ENCODE measurements at regions not wholly inside any gene's neighbourhood (a gene's known extent, or its start where the extent isn't known, plus 50 kb on each side); places are given as distances from the start of the nearest gene placed in this dataset.
"Not testable (repeated sequence)": the region's sequence is repeated elsewhere in the genome, so short reads cannot be mapped to it uniquely, and the experiment has no call there.

DNA sequence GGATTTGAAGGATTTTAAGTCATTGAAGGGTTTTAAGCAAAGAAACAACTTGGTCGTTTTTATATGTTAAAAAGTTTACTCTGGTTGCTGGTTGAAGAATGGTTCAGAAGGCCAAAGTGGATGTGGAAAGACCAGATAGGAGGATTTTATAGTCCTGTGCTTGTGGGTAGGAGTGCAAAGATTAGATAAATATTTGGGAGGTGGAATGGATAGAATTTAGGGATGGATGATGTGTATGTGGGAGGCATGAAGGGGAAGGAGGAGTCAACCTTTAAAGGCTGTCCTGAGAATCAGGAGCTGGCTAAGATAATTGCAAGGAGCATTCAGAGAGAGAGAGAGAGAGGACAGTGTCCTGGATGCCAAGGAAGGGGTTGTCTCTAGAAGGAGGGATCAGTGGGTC lies 190.1 kb upstream of the SPRED2 start:
- no peaks in the 10 kb centered on the region for H3K4me1 ChIP-seq (replicated peaks)
- H3K36me3 ChIP-seq = no peaks in the 10 kb centered on the region
- DNase-seq (ENCODE audit: low read depth in 1 of 2, low spot score in 2 of 2) = no peak
- H3K27ac ChIP-seq = no peak overlapping the region
- no peaks in the 10 kb centered on the region; the same call in 1 of the 2 replicates for H3K9me3 ChIP-seq (replicated peaks)
- no peaks in the 10 kb centered on the region; the same call in 1 of the 2 replicates for H3K27me3 ChIP-seq (replicated peaks)
- H3K4me3 ChIP-seq = no peak overlapping the region

DNA sequence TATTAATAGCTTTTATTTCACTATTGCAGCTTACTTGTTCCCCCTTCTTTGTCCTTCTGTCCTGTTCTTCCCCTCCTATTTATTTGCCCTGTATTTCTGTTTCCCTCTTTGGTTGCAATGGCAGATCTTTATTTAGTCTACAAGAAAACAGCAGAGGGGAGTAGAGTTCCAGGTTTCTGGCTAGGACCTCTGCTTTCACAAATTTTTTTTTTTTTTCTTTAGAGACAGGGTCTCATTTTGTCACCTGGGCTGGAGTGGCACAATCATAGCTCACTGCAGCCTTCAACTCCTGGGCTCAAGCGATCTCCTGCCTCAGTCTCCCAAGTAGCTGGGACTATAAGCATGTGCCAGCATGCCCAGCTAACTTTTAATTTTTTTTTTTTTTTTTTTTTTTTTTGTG lies 188.1 kb upstream of the SPRED2 start:
- H3K4me3 ChIP-seq = no peak overlapping the region
- H3K4me1 ChIP-seq (replicated peaks) = no peaks in the 10 kb centered on the region
- H3K36me3 ChIP-seq = no peaks in the 10 kb centered on the region
- no peaks in the 10 kb centered on the region; the same call in 1 of the 2 replicates for H3K9me3 ChIP-seq (replicated peaks)
- H3K27me3 ChIP-seq (replicated peaks) = no peaks in the 10 kb centered on the region; the same call in 1 of the 2 replicates
- no peak overlapping the region for H3K27ac ChIP-seq
- no peak for DNase-seq (ENCODE audit: low read depth in 1 of 2, low spot score in 2 of 2)

DNA sequence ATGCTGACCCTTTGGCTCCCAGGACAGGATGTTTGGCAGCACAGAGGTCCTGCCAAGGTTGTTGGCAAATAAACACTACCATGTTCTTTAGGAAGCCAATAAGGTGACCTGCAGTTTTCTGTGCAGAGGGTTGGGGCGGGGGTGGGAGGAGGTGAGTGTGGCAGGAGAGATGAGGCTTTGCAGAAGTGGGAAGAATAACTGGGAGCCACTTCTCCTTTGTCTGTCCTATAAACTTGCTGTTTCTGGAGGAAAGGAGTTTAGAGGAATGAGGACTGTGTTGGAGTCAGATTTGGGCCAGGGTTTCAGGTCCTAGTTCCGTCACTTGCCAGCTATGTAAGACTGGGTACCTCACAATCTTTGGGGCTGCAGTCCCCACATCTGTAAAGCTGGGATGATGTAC lies 187.6 kb upstream of the SPRED2 start:
- Histone ChIP-seq H3K27me3 (replicated peaks) (no peaks in the 10 kb centered on the region; the same call in 1 of the 2 replicates), H3K4me3 (no peak overlapping the region), H3K4me1 (replicated peaks) (no peaks in the 10 kb centered on the region), H3K27ac (no peak overlapping the region), H3K9me3 (replicated peaks) (no peaks in the 10 kb centered on the region; the same call in 1 of the 2 replicates), H3K36me3 (no peaks in the 10 kb centered on the region)
- DNase-seq (ENCODE audit: low read depth in 1 of 2, low spot score in 2 of 2) = no peak

DNA sequence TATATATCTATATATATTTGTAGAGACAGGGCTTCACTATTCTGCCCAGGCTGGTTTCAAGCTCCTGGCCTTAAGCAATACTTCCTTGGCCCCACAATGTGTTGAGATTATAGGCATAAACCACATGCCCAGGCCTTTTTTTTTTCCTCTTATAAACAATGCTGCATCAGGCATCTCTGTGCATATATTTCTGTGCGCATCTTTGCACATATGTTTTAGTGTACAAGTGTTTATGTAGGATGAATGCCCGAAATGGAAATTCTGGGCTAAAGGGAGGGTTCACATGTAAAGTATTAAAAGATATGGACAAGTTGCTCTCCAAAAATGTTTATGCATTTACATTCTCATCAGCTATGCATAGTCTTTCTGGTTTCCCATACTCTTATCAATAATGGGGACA lies 183.2 kb upstream of the SPRED2 start:
- Histone ChIP-seq H3K4me3 (no peak overlapping the region), H3K4me1 (replicated peaks) (no peaks in the 10 kb centered on the region), H3K27ac (no peak overlapping the region), H3K27me3 (replicated peaks) (no peaks in the 10 kb centered on the region), H3K9me3 (replicated peaks) (0 out of 2 replicates have a peak, but pooled peaks cover 2% of the 10 kb centered on the region), H3K36me3 (no peaks in the 10 kb centered on the region)
- no peak for DNase-seq (ENCODE audit: low read depth in 1 of 2, low spot score in 2 of 2)

DNA sequence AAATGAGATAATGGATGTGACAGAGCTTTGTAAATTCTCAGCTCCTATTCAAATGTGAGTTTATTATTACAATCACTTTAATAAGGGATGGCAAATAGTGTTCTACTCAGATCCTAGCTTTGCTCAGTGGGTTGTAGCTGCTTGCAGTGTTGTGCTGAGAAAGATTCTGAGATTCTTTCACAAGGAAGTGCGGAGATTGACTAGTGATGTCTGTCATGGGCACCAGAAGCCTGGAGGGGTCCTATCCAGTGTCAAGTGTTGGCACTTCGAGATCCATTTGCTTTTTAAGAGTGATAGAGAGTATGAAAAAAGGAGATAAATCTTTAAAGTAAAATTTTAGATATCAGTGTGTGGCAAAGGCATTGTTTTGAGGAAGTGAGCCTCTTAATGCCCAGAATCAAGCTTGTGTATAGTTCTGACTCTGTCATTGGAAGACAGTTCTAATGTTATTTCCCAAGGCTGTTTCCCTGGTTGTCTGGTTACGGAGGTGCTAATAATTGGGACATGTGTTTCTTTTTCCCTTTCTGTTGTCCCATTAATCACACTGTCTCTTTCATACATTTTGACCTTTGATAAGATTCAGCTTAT lies 181.7 kb upstream of the SPRED2 start:
- H3K36me3 ChIP-seq = no peaks in the 10 kb centered on the region
- no peak overlapping the region for H3K4me3 ChIP-seq

DNA sequence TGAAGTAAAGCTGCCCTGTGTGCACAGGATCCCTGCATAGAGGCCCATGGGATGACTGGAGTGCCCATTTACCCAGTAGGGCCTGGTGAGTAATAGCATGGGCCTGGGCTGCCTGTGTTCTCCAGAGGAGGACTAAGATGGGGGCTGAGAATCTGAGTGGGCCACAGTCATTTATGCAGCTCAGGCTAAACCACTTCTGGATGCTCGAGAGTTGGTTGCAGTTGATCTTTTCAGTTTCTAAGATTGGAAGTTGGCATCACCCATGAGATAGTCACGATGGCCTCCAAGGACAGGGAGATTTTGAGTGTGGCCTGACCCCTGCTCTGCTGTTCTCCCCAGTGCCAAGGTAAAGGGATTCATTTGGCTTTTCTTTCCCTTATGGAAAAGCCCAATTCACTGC lies 179.1 kb upstream of the SPRED2 start:
- H3K27ac ChIP-seq = no peak overlapping the region
- H3K4me1 ChIP-seq (replicated peaks) = no peaks in the 10 kb centered on the region
- H3K36me3 ChIP-seq = no peaks in the 10 kb centered on the region
- H3K4me3 ChIP-seq = no peak overlapping the region
- H3K9me3 ChIP-seq (replicated peaks) = 0 out of 2 replicates have a peak, but pooled peaks cover 2% of the 10 kb centered on the region
- DNase-seq (ENCODE audit: low read depth in 1 of 2, low spot score in 2 of 2) = no peak
- no peaks in the 10 kb centered on the region for H3K27me3 ChIP-seq (replicated peaks)

More for the DNA sequence above, 181.7 kb upstream of the SPRED2 start:
- no peak for DNase-seq (ENCODE audit: low read depth in 1 of 2, low spot score in 2 of 2)
- H3K27me3 ChIP-seq (replicated peaks) = no peaks in the 10 kb centered on the region
- 0 out of 2 replicates have a peak, but pooled peaks cover 2% of the 10 kb centered on the region for H3K9me3 ChIP-seq (replicated peaks)
- no peaks in the 10 kb centered on the region for H3K4me1 ChIP-seq (replicated peaks)
- H3K27ac ChIP-seq = no peak overlapping the region

DNA sequence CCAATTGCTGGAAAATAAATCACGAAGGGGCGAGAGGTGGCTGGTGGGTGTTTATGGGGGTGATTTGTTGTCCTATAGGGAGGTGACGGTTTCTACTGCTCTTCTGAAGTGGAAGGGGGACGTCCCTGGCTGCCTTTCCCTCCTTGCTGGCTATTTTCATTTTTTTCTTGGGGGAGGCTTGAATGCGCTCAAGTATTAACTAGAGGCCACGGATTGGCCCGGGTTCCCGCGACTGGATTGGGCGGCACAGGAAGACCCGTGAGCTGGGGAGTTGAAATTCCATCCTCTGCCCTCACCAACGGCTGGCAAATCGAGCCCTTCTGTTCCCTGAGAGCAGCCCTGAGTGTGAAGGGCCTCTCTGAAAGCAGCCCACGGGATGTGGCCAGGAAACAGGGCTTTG lies 176.5 kb upstream of the SPRED2 start:
- no peaks in the 10 kb centered on the region for H3K36me3 ChIP-seq
- DNase-seq (ENCODE audit: low read depth in 1 of 2, low spot score in 2 of 2) = no peak
- H3K4me3 ChIP-seq = no peak overlapping the region

DNA sequence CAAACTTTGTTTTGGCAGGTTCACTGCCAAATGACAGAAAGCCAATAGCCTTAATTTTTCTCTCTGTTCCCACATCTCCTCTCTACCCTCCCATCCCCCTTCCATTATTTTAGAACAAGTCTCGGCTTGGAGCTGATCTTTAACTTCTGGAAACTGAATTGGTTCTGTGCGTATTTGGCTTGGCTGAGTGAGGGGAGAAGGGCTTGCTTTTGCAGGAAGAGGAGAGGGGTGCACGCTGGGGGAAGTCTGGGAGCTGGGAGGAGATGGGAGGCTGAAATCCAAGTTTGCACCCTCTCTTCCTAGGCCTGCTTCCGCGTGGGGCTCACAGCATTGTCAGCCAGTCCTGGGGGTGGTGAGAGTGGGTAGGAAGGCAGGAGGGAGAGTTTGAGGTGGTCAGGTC lies 176.1 kb upstream of the SPRED2 start:
- DNase-seq (ENCODE audit: low read depth in 1 of 2, low spot score in 2 of 2) = no peak
- no peaks in the 10 kb centered on the region for H3K36me3 ChIP-seq
- H3K4me1 ChIP-seq (replicated peaks) = no peaks in the 10 kb centered on the region
- no peak overlapping the region for H3K27ac ChIP-seq
- H3K4me3 ChIP-seq = no peak overlapping the region
- no peaks in the 10 kb centered on the region for H3K27me3 ChIP-seq (replicated peaks)
- no peaks in the 10 kb centered on the region for H3K9me3 ChIP-seq (replicated peaks)

More for the DNA sequence above, 176.5 kb upstream of the SPRED2 start:
- Histone ChIP-seq H3K9me3 (replicated peaks) (0 out of 2 replicates have a peak, but pooled peaks cover under 1% of the 10 kb centered on the region), H3K27ac (no peak overlapping the region), H3K4me1 (replicated peaks) (no peaks in the 10 kb centered on the region), H3K27me3 (replicated peaks) (no peaks in the 10 kb centered on the region)

DNA sequence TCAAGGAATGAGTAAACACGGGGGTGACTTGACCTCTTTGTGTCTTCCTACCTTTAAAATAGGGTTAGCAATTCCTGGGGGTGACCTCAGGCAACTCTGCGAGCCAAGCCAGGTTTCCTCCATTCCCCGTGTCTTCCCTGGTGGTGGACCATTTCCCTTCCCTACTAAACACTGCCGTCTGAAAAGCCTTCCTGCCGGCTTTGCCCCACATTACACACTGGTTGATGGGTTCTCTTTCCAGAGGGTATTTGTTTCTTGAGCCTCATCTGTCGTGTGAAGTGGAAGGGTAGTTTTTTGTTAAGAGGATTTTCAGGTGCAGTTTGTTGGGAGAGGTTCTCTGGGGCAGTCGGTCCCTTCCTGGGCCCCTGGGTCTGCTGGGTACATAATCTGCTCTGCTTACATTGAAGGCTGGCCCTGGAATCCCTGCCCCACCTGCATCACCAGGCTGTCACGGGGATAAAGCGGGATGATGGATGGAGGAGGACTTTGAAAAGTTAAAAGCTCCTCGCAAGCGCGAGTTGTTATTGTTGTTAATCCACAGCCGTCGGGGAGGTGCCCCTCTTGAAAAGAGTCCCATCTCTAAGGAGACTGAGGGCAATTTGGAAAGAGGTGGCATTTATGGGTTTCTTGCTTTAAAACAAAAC lies 175.4 kb upstream of the SPRED2 start:
- Histone ChIP-seq H3K27me3 (replicated peaks) (no peaks in the 10 kb centered on the region), H3K4me3 (no peak overlapping the region), H3K9me3 (replicated peaks) (no peaks in the 10 kb centered on the region), H3K27ac (no peak overlapping the region), H3K36me3 (no peaks in the 10 kb centered on the region), H3K4me1 (replicated peaks) (no peaks in the 10 kb centered on the region)
- DNase-seq (ENCODE audit: low read depth in 1 of 2, low spot score in 2 of 2) = no peak

DNA sequence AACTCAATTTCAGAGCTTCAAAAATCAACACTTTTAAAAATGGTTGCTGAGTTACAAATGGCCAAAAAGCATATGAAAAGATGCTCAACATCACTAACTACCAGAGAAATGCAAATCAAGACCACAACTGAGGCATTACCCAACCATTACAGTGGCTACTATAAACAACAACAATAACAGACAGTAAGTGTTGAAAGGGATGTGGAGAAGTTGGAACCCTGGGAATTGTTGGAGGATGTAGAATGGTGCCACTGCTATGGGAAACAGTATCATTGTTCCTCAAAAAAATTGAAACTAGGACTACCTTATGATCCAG lies 173.3 kb upstream of the SPRED2 start:
- Histone ChIP-seq H3K27me3 (replicated peaks) (no peaks in the 10 kb centered on the region), H3K36me3 (no peaks in the 10 kb centered on the region), H3K27ac (no peak overlapping the region), H3K9me3 (replicated peaks) (no peaks in the 10 kb centered on the region), H3K4me3 (no peak overlapping the region), H3K4me1 (replicated peaks) (no peaks in the 10 kb centered on the region)
- no peak for DNase-seq (ENCODE audit: low read depth in 1 of 2, low spot score in 2 of 2)

DNA sequence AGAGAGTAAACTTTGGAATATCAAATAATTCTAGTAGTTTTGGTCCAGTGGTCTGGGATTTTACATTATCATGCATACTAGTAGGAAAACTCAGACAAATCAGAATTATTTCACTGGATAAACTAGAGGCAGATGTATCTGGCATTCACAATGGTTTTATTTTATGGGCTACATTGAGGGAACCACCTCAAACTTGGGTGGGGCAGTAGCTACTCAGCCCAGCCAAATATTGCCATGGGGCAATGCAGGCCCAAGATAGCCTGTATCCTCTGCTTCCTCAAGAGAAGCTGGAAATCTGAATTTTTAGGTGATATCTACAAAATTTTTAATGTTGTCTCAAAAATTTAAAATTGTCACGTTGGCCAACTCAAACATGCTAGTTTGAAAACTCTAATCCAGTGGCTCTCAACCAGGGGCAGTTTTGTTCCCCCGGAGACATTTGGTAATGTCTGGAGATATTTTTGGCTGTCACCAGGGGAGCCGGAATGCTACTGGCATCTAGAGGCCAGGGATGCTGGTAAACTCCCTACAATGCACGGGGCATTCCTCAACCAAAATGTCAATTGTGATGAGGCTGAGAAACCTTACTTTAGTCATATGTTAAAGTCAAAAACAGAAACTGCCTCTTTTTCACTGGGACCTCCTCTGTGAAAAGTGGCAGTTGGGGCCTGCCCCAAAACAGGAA lies 172.8 kb upstream of the SPRED2 start:
- Histone ChIP-seq H3K4me3 (no peak overlapping the region), H3K27ac (no peak overlapping the region), H3K27me3 (replicated peaks) (no peaks in the 10 kb centered on the region), H3K9me3 (replicated peaks) (no peaks in the 10 kb centered on the region), H3K36me3 (no peaks in the 10 kb centered on the region), H3K4me1 (replicated peaks) (no peaks in the 10 kb centered on the region)
- DNase-seq (ENCODE audit: low read depth in 1 of 2, low spot score in 2 of 2) = no peak

DNA sequence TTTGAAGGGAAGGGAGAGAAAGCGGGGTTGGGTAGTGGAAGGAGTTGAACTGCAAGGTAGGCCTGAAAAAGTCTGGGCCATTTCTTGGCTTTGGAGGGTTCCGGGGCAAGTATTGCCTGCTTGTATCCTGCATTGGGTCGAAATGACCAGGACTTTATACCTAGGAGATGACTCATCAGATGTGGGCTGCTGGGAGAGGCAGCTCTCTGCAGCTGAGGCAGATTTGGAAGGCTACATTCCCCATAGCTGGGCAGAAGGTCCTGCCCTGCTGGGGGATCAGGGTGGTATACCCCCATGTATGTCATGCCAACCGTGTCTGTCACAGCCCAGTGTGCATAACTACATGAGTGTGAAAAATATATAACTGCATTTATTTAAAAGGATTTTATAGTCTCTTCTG lies 171.8 kb upstream of the SPRED2 start:
- Histone ChIP-seq H3K27me3 (replicated peaks) (no peaks in the 10 kb centered on the region), H3K4me1 (replicated peaks) (no peaks in the 10 kb centered on the region), H3K27ac (no peak overlapping the region), H3K9me3 (replicated peaks) (no peaks in the 10 kb centered on the region), H3K4me3 (no peak overlapping the region), H3K36me3 (no peaks in the 10 kb centered on the region)
- DNase-seq (ENCODE audit: low read depth in 1 of 2, low spot score in 2 of 2) = no peak

DNA sequence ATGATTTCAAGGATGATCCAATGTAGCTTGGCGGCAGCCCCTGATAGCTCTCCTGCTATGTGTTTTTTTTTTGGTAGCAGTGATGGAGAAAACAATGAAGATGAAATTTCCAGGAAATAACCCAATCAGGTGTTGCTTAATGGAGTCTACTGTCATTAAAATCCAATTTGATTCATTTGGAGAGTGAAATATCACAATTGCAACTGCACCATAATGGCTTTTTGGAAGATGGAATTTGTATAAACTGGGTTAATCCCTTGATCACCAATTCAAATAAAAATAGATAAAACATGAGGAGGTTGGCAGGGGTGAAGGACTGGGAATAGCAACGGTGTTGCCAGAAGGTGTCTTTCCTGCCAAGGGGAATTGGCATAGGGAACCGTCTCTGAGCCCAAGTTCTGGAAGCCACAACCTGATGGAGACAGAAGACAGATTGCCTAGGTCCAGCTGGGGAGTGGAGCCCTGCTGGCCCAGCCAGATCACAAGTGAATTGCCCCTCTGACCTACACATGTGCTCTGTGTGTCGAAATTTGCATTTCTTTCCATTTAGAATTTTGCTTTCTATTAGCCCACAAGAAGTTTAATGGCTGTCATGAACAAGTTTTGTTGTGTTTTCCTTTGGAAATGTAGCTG lies 170.3 kb upstream of the SPRED2 start:
- DNase-seq (ENCODE audit: low read depth in 1 of 2, low spot score in 2 of 2) = no peak
- Histone ChIP-seq H3K27ac (no peak overlapping the region), H3K4me3 (no peak overlapping the region), H3K9me3 (replicated peaks) (no peaks in the 10 kb centered on the region), H3K27me3 (replicated peaks) (no peaks in the 10 kb centered on the region), H3K36me3 (no peaks in the 10 kb centered on the region), H3K4me1 (replicated peaks) (no peaks in the 10 kb centered on the region)

DNA sequence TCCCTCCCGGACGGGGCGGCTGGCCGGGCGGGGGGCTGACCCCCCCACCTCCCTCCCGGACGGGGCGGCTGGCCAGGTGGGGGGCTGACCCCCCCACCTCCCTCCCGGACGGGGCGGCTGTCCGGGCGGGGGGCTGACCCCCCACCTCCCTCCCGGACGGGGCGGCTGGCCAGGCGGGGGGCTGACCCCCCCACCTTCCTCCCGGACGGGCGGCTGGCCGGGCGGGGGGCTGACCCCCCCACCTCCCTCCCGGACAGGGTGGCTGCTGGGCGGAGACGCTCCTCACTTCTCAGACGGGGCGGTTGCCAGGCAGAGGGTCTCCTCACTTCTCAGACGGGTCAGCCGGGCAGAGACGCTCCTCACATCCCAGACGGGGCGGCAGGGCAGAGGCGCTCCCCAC lies 168.5 kb upstream of the SPRED2 start:
- DNase-seq (ENCODE audit: low read depth in 1 of 2, low spot score in 2 of 2); H3K36me3 ChIP-seq: not testable (repeated sequence)

More for the DNA sequence above, 168.5 kb upstream of the SPRED2 start:
- not testable (repeated sequence) for H3K9me3 ChIP-seq (replicated peaks); H3K4me1 ChIP-seq (replicated peaks); H3K27ac ChIP-seq; H3K27me3 ChIP-seq (replicated peaks); H3K4me3 ChIP-seq

All from SJSA1 (cell line).